HG03378 (cell line): ENCODE measurements at regions not wholly inside any gene's neighbourhood (a gene's known extent, or its start where the extent isn't known, plus 50 kb on each side); places are given as distances from the start of the nearest gene placed in this dataset.
"Not testable (repeated sequence)": the region's sequence is repeated elsewhere in the genome, so short reads cannot be mapped to it uniquely, and the experiment has no call there.

Experiments used
- ATAC-seq: cut with Tn5 transposase; IDR thresholded peaks from one replicate; pipeline ENCODE4 v1.9.1; 2021; ENCODE audit warnings: mild to moderate bottlenecking, moderate library complexity; ENCODE audit not compliant: unreplicated experiment

DNA sequence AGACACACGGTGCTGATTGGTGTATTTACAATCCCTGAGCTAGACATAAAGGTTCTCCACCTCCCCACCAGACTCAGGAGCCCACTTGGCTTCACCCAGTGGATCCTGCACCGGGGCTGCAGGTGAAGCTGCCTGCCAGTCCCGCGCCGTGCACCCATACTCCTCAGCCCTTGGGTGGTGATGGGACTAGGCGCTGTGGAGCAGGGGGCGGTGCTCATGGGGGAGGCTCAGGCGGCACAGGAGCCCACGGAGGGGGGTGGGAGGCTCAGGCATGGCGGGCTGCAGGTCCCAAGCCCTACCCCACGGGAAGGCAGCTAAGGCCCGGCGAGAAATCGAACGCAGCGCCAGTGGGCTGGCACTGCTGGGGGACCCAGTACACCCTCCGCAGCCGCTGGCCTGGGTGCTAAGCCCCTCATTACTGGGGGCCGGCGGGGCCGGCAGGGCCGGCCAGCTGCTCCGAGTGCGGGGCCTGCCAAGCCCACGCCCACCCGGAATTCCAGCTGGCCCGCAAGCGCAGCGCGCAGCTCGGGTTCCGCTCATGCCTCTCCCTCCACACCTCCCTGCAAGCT, 1447.2 kb downstream of the RAPGEF2 start:
- ATAC-seq, result not testable (repeated sequence)

DNA sequence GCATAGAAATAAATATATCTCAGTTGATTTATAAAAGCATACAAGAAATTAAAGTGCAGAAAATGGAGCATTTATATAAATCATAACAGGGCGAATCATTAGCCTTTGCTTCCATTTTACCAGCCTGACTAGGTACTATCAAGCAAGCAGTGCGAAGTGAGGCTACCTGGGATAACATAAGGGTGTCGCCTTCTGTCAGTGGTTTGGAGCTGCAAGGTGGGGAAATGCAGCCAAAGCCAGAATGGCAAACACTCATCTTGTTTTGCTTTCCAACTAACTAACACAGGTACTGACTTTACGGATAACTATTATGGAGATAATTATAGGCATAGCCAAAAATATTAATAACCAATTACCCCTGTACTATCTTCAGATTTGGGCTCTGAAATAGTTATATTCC, 1459.8 kb downstream of the RAPGEF2 start:
- no peak for ATAC-seq

DNA sequence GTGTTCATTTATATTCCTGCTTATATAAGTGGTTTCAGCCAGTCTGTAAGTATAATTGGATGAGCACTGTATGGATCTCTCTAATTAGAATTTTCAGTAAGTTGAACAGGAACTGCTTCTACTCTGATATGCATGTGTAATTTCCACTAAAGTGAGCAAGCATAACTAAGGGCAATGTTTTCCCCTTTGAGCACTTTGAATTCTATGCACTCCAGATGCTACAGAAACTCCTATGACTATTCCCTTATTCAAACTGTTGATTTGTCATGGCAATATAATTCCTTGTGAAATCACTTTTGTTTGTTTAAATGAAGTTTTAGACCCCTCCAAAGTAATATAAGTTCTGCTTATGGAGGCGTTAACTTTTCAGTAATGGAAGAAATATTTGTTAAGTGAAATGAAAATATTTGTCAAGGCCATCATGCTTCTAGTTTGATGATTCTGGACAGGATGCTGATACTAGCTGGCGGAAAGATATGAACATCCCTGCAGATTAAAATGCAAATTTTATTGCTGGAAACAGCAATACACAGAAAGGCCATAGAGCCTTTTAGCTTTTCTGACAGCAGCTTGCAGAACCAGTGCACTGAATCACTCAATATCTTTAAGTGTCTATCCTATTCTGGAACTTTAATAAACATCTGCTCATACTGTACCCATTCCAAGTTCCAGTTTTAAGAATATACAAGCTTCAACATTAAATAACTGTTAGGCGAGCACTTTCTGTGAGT, 1460.8 kb downstream of the RAPGEF2 start:
- ATAC-seq, result no peak

DNA sequence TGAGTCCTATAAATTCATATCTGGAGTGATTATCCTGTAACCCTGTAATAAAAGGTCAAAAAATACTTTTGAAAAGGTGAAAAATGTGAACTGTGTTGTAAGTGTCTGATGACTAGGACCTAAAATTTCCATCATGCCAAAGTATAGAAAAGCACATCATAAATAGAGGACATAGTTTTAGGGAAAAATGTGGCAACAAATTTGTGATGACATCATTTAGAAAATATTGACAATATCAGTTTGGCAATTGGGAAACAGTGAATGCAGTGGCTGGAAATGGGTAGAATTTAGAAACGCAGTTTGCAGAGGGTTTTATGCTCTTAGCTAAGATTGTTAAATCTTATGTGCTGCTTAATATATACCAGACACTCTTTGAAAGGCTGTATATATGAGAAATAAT, 1464.8 kb downstream of the RAPGEF2 start:
- ATAC-seq, result no peak

DNA sequence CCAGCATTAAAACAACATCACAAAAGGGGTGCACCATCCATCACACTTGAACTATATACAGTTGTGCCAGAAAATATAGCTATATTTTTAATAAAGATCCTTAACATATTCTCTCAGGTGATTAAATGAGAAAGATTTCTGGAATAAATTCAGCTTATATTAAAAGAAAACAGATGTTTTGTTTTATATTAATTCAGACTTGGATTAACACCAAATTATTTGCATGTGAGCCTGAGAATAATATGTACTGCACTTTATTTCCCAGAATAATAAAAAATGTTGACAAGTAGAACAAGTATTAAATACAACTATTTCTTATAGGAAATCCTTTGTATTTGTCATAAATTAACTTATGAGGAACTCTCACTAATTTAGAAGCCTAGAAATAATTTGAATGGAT, 1467.4 kb downstream of the RAPGEF2 start:
- ATAC-seq, result no peak

DNA sequence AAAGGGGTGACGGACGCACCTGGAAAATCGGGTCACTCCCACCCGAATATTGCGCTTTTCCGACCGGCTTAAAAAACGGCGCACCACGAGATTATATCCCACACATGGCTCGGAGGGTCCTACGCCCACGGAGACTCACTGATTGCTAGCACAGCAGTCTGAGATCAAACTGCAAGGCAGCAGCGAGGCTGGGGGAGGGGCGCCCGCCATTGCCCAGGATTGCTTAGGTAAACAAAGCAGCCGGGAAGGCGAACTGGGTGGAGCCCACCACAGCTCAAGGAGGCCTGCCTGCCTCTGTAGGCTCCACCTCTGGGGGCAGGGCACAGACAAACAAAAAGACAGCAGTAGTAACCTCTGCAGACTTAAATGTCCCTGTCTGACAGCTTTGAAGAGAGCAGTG, 1471.4 kb downstream of the RAPGEF2 start:
- not testable (repeated sequence) for ATAC-seq

DNA sequence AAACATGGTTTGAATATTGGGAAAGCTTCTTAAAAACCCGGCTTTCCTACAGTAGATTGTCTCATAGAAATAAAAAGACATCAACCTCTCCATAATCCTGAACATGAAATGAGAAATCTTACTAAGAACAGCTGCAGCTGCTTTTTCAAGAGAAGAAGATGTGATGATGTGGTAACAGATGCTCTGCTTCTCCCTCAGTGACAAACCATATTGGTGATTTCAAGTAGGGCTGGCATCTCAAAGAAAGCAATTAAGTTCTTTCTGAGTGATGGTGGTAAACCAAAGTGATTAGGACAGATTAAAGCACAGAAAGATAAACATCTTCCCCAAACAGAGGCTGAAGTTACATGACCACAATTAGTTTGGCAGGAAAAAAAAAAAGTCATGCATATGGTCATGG, 1477.7 kb downstream of the RAPGEF2 start:
- no peak for ATAC-seq

DNA sequence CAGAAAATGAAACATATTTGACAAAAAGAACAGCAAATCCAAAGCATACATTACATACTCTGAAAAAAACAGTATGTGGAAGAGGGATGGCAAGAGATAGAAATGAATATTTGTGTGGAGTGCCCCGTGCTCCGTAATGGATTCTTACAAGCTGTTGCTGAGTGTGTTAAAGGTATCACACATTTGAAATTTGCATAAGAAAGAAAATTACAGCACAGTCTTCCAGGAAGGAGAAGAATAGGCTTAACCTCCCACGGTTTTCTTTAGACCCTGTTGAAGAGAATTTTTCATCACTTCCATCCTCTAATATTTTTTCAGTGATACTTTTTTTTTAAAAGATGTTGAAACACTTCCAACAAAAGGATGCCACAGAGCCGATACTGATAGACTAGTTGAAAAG, 1489.4 kb downstream of the RAPGEF2 start:
- ATAC-seq, result no peak

DNA sequence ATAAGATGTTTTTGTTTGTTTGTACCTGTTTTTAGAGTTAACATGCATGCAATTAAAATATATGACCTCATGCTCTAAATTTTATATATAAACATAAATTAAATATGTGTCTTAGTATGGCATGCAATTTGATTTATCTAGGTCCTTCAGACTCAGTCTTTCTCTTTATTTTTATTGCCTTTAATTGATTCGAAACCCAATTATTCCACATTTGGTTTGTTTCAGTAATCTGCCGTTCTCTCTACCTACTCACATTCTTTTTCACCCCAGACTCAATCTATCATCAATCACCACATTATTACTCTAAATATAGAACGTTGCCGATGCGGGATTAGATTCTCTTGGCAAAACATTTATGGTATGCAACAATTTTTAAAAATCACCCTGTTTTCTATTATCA, 1492.8 kb downstream of the RAPGEF2 start:
- no peak for ATAC-seq

DNA sequence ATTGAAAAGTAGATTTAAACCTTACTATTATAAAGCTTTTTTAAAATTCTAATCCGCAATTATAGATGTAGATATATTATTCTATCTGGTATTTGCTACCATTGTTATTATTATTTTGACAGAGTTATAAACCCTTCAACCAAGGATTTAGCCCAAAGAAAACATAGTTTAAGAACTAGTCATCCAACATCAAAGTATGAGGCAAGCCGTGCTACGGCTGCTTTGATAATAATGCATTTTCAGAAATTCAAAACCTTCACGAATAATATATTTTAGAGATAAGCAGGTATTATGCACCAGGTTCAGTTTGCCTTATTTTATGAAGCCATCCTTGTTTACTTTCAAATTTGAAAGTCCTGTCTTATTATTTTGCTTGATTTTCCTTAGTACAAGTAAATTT, 1501.7 kb downstream of the RAPGEF2 start:
- no peak for ATAC-seq

DNA sequence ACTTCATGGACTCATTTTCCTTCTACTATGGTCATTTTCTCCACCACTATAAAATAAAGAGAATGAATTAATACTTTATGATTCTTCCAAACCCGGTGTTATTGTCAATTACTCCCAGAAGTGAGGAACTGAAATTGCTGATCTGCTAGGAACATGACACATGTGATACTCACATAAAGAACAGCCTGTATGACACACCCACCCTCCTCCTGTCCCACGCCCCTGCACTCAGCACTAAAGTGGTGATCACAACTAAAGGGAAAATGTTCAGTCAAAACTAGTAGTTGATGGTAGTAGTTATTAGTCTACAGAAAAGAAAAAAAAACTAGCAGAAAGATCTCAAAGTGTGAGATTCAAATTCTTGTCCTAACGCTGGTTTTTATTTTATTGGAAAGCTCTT, 1508.3 kb downstream of the RAPGEF2 start:
- no peak for ATAC-seq

DNA sequence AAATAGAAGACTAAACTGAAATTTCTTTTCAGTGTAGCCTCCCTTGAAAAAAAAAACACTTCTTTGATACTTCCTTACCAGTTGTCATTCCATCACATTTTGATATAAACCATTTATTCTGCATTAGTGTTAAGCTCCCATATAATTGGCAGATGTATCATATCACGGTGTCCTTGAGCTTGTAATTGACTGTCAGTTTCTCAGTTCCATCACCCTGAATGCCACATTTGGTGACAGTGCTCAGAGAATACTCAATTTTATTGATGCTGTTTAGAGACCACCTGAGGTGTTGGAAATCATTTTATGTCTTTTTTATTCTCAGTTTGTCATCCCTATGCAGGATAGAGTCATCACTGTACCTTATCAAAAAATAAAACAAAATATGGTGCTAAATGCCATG, 1528.2 kb downstream of the RAPGEF2 start:
- ATAC-seq, result no peak

DNA sequence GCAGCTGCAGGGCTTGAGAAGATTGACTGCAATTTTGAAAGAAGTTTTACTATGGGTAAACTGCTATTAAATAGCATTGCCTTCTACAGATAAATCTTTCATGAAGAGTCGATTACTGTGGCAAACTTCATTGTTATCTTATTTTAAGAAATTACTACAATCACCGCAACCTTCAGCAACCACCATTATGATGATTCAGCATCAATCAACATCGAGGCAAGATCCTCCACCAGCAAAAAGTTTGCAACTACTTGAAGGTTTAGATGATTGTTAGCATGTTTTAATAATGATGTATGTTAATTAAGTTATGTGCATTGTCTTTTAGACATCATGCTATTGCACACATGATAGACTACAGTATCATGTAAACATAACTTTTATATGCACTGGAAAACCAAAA, 1511.0 kb downstream of the FSTL5 start:
- no peak for ATAC-seq

DNA sequence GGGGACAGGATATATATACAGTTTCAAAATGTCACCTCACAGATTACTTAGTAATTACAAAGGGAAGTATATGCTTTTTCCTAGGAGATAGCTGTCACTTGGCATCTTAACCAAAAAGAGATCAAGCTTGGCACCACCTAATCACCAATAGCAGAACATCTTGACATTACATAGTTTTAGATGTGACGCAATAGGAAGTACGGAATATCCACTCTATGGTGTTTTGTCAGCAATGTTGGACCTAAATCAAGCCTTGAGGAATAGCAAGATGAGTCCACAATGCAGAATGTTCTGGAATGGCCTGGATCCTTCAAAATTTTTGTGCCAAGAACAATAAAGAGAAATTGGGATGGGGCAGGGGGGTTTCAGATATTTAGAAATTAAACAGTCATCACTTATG, 1488.2 kb downstream of the FSTL5 start:
- no peak for ATAC-seq

DNA sequence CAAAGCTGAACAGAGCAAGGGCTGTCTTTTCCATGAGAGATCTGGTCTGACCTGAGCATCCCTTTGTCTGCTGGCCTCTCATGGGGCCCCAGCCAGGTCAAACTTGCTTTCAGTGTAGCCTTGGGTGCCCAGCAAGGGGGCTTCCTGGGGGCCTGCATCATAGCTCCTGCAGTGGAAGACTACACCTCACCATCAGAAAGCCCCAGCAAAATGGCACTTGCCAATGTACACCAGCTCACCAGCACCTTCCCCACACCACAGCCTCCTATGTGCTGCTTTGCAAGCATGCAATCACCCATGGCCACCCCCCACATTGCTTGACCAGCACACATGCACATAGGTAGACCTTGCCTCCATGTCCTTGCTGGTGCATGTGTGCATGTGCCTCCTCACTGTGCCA, 1478.1 kb downstream of the FSTL5 start:
- ATAC-seq, result no peak

DNA sequence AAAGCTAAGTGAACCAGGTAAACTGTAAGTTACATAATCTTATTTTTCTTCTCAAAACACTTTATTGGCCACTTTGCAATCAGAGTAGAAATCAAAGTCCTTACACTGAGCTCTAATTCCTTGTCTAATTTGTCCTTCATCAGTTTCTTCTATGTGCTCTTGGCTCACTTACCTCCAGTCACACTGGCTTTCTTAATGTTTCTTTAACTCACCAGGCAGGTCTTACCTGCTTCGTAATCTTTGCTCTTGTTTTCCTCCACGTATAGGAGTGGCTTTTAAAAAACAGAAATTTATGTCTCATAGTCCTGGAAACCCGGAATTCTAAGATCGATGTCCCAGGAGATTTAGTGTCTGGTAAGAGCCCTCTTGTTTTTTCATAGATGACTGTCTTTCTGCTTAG, 1462.1 kb downstream of the FSTL5 start:
- ATAC-seq, result no peak

DNA sequence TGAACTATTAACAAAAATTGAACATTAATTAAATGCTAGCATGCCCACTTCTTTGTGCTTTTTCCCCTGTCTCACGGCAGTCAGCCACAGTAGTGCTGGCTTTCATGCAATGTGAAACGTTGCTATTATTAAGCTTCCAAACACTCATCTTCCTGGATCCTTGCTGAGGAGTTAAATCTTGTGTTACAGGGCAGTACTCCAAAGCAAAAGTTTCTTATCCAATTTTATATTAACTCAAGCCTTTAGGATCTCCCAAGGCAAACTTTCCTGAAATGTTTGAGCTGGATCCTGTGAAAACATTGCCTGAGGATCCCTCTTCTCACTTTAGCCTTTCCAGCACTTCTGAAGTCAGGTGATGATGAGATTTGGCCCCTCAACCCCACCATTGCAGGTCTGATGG, 1454.8 kb downstream of the FSTL5 start:
- no peak for ATAC-seq

DNA sequence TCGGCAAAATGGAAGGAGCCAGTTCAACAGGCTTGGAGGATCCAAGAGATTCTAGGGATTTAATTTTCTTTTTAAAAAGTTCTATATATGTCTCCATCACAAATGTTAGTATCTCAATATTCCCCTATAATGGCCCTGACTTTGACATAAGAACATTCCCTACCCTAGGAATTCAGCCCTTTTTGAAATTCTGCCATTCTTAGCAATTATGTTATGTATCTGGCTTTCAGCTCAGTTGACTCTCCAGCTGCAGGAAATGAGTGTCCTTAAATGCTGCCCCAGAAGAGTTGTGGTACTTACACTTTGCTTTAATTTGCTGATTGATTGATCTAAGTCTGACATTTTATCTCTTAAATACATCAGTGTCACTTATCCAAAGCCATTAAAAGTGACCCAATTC, 1454.3 kb downstream of the FSTL5 start:
- ATAC-seq, result no peak

DNA sequence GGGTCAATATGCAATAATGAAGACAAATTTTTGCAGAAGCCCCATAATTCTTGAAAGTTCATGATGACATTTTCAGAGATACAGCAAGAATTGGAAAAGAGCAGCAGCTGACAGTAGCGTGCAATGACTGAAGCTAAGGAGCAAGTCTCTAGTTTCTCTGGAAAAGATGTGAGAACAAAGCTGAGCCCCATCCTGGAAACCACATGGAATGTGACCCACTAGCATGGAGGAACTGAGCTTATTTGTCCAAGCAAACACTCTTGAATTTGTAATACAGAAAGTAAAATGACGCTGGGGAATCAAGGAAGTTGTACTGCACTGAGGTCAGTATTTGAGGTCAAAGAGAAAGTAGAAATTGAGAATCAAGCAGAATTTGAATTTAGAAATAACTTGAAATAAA, 1447.2 kb downstream of the FSTL5 start:
- no peak for ATAC-seq

DNA sequence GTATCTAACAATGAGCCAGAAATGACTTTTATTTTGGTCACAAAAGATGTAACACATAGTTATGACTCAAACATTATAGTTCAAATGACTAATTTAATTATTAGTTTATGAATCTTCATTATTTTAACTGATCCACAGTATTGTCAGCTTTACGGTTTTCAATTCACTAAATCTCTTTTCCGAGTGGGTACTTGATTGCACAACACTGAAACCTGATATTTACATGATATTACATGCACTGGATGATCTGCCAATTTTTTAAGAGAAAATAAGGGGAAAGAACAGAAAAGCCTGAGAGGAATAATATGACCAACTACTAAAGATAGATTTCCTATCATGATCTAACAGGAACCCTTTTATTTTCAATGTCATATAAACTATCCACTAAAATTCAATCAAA, 1446.0 kb downstream of the FSTL5 start:
- no peak for ATAC-seq

DNA sequence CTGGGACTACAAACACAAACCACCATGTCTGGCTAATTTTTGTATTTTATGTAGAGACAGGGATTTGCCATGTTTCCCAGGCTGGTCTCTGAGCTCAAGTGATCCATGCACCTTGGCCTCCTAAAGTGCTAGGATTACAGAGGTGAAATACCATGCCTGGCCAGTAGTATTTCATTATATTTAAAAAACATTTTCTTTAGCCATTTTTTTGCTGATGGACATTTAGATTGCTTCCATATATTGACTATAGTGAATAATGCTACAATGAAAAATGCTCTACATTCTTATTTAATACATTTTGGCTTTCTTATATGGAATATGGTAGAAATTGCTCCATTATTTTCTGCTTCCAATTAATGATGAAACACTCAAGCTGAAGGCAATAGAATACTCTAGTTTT, 1439.7 kb downstream of the FSTL5 start:
- no peak for ATAC-seq

DNA sequence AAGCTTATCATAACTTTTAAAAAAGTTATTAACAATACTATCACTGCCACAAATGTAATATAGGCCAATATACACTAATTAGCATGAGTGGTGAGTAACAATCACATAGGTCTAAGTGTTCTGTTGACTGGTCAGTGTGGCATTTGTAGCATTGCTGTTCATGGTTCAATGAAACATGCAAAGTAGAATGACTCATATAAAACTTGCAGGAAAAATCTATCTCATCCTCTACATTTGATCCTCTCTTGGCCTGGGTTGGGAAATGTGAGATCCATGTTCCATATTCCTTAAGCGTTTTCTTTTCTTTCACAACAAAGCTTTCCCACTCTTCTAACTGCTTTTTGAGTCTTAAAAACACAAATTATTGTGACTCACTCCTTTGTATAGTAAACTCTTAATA, 1418.7 kb downstream of the FSTL5 start:
- no peak for ATAC-seq

DNA sequence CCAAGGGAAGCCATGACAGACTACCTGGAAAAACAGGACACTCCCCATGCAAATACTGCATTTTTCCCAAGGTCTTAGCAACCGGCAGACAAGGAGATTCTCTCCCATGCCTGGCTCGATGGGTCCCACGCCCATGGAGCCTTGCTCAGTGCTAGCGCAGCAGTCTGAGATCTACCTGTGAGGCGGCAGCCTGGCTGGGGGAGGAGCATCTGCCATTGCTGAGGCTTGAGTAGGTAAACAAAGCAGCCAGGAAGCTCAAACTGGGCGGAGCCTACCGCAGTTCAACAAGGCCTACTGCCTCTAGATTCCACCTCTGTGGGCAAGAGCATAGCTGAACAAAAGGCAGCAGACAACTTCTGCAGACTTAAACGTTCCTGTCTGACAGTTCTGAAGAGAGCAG, 1417.2 kb downstream of the FSTL5 start:
- ATAC-seq, result not testable (repeated sequence)
